ENCODE measurements at regions not wholly inside any gene's neighbourhood (a gene's known extent, or its start where the extent isn't known, plus 50 kb on each side); places are given as distances from the start of the nearest gene placed in this dataset.

GRCh38 chr4:22997358-22998224 is 304.9 kb downstream of the GBA3 start:
- Mint-ChIP-seq H3K9me3 (peaks cover 4 to 21% (median 7%) of the 10 kb centered on the region in 5 donors), H3K36me3 (no peaks in the 10 kb centered on the region), H3K4me1 (no peaks in the 10 kb centered on the region), H3K4me3 (no peak overlapping the region), H3K27ac (no peak overlapping the region), H3K27me3 (no peaks in the 10 kb centered on the region)
- CTCF ChIA-PET = no interaction called here
- POLR2A ChIA-PET = no interaction called here
- Histone ChIP-seq H3K4me3 (ENCODE audit: low read length) (no peak overlapping the region), H3K36me3 (ENCODE audit: insufficient read depth, low read length) (no peaks in the 10 kb centered on the region), H3K27me3 (ENCODE audit: insufficient read depth, low read length, poor library complexity, severe bottlenecking) (no peaks in the 10 kb centered on the region), H3K9me3 (ENCODE audit: low read length) (no peaks in the 10 kb centered on the region), H3K4me1 (ENCODE audit: insufficient read depth, low read length) (no peaks in the 10 kb centered on the region), H3K27ac (ENCODE audit: low read depth, low read length) (no peak overlapping the region)
- no peak for DNase-seq

DNA sequence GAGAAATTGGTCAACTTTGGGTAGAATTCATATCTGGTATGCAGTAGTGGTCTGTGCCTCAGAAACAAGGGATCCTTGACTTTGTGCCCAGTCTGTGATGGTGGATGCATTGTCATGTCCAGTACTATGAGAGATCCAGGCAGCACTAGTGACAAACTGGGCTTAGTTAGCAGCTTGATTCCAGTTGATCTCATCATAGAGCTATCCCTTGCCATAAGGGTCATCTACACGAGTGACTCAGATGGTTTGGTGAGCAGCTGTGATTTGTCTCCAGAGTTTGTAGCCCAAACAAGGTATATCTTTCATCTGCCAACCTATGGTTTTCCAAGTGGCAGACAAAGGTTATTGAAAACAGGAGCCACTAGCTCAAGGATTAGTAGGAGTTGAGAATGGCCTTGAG is 298.8 kb downstream of the GBA3 start:
- Histone ChIP-seq H3K9me3 (ENCODE audit: low read length) (no peaks in the 10 kb centered on the region), H3K27ac (ENCODE audit: low read depth, low read length) (no peak overlapping the region), H3K4me1 (ENCODE audit: insufficient read depth, low read length) (no peaks in the 10 kb centered on the region), H3K36me3 (ENCODE audit: insufficient read depth, low read length) (no peaks in the 10 kb centered on the region), H3K4me3 (ENCODE audit: low read length) (no peak overlapping the region), H3K27me3 (ENCODE audit: insufficient read depth, low read length, poor library complexity, severe bottlenecking) (no peaks in the 10 kb centered on the region)
- POLR2A ChIA-PET = no interaction called here
- no peak for DNase-seq
- no peaks in the 10 kb centered on the region for H3K27me3 Mint-ChIP-seq
- H3K4me3 Mint-ChIP-seq = no peak overlapping the region
- H3K4me1 Mint-ChIP-seq = no peaks in the 10 kb centered on the region
- peaks cover 0 to 21% (median 6%) of the 10 kb centered on the region in 5 donors for H3K9me3 Mint-ChIP-seq
- CTCF ChIA-PET = no interaction called here
- no peak overlapping the region for H3K27ac Mint-ChIP-seq
- no peaks in the 10 kb centered on the region for H3K36me3 Mint-ChIP-seq

- no peak for DNase-seq
- H3K27me3 Mint-ChIP-seq = no peaks in the 10 kb centered on the region
- no peaks in the 10 kb centered on the region for H3K36me3 Mint-ChIP-seq
- Histone ChIP-seq H3K36me3 (ENCODE audit: insufficient read depth, low read length) (no peaks in the 10 kb centered on the region), H3K4me1 (ENCODE audit: insufficient read depth, low read length) (no peaks in the 10 kb centered on the region), H3K27ac (ENCODE audit: low read depth, low read length) (no peak overlapping the region), H3K9me3 (ENCODE audit: low read length) (no peaks in the 10 kb centered on the region), H3K4me3 (ENCODE audit: low read length) (no peak overlapping the region), H3K27me3 (ENCODE audit: insufficient read depth, low read length, poor library complexity, severe bottlenecking) (no peaks in the 10 kb centered on the region)
- no peak overlapping the region for H3K4me3 Mint-ChIP-seq
- peaks cover 3 to 25% (median 7%) of the 10 kb centered on the region in 5 donors for H3K9me3 Mint-ChIP-seq
- no peaks in the 10 kb centered on the region for H3K4me1 Mint-ChIP-seq
- no peak overlapping the region for H3K27ac Mint-ChIP-seq
- CTCF ChIA-PET = no interaction called here
- POLR2A ChIA-PET = no interaction called here
Observed at GRCh38 chr4:22988526-22988925, 295.8 kb downstream of the GBA3 start.

DNA sequence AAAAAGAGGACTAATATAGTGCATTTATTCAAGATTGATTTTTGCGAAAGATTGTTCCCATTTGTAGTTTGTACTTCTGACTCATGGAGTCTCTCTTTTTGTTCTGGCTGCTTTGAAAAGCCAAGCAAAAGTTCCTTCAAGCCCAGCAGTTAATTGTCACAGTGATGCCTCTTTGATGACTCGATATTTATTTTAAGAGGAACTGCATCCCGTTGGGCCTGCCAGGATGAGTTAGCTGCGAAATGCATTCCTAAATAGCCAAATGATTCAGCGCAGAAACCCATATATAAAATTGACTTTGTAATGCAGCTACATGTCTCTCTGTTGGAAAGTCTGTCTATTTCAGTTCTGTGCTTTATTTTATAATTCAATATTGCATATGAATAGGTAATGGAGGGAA is 295.1 kb downstream of the GBA3 start:
- Histone ChIP-seq H3K9me3 (ENCODE audit: low read length) (no peaks in the 10 kb centered on the region), H3K36me3 (ENCODE audit: insufficient read depth, low read length) (no peaks in the 10 kb centered on the region), H3K4me1 (ENCODE audit: insufficient read depth, low read length) (no peaks in the 10 kb centered on the region), H3K27me3 (ENCODE audit: insufficient read depth, low read length, poor library complexity, severe bottlenecking) (no peaks in the 10 kb centered on the region), H3K4me3 (ENCODE audit: low read length) (no peak overlapping the region), H3K27ac (ENCODE audit: low read depth, low read length) (no peak overlapping the region)
- Mint-ChIP-seq H3K27ac (no peak overlapping the region), H3K36me3 (no peaks in the 10 kb centered on the region), H3K27me3 (no peaks in the 10 kb centered on the region), H3K4me1 (no peaks in the 10 kb centered on the region), H3K9me3 (peaks cover 3 to 25% (median 7%) of the 10 kb centered on the region in 5 donors), H3K4me3 (no peak overlapping the region)
- DNase-seq = no peak
- POLR2A ChIA-PET = no interaction called here
- CTCF ChIA-PET = no interaction called here

DNA sequence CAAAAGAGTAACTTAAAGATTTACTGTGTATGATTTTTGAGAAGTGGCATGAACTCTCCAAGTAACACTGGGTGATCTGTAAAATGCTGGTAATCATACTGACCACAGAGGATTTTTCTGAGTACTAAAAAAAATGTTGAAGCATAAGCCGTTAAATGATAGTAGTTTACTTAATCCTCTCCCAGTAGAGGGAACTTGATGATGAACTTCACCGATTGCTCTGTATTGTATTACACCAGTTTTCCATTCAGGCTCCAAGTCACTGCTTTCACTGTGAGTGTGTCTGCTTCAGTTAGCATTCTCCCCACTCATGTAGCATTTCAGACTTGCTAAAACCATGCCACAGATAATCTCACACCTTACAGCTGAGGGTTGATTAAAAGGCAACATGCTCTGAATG is 294.1 kb downstream of the GBA3 start:
- CTCF ChIA-PET = no interaction called here
- Mint-ChIP-seq H3K9me3 (peaks cover 3 to 25% (median 7%) of the 10 kb centered on the region in 5 donors), H3K36me3 (no peaks in the 10 kb centered on the region), H3K4me3 (no peak overlapping the region), H3K27ac (no peak overlapping the region), H3K27me3 (no peaks in the 10 kb centered on the region), H3K4me1 (no peaks in the 10 kb centered on the region)
- no peaks in the 10 kb centered on the region for H3K36me3 ChIP-seq (ENCODE audit: insufficient read depth, low read length)
- POLR2A ChIA-PET = no interaction called here
- no peaks in the 10 kb centered on the region for H3K9me3 ChIP-seq (ENCODE audit: low read length)
- H3K27me3 ChIP-seq (ENCODE audit: insufficient read depth, low read length, poor library complexity, severe bottlenecking) = no peaks in the 10 kb centered on the region
- H3K4me3 ChIP-seq (ENCODE audit: low read length) = no peak overlapping the region
- H3K4me1 ChIP-seq (ENCODE audit: insufficient read depth, low read length) = no peaks in the 10 kb centered on the region
- H3K27ac ChIP-seq (ENCODE audit: low read depth, low read length) = no peak overlapping the region
- no peak for DNase-seq

- Mint-ChIP-seq H3K27ac (no peak overlapping the region), H3K4me3 (no peak overlapping the region), H3K27me3 (no peaks in the 10 kb centered on the region), H3K9me3 (peaks cover 3 to 27% (median 8%) of the 10 kb centered on the region in 5 donors), H3K36me3 (no peaks in the 10 kb centered on the region), H3K4me1 (no peaks in the 10 kb centered on the region)
- Histone ChIP-seq H3K27ac (ENCODE audit: low read depth, low read length) (no peak overlapping the region), H3K4me3 (ENCODE audit: low read length) (no peak overlapping the region), H3K36me3 (ENCODE audit: insufficient read depth, low read length) (no peaks in the 10 kb centered on the region), H3K9me3 (ENCODE audit: low read length) (no peaks in the 10 kb centered on the region), H3K27me3 (ENCODE audit: insufficient read depth, low read length, poor library complexity, severe bottlenecking) (no peaks in the 10 kb centered on the region), H3K4me1 (ENCODE audit: insufficient read depth, low read length) (no peaks in the 10 kb centered on the region)
- no peak for DNase-seq
- POLR2A ChIA-PET = no interaction called here
- CTCF ChIA-PET = no interaction called here
Observed at GRCh38 chr4:22986262-22986661, 293.5 kb downstream of the GBA3 start.

DNA sequence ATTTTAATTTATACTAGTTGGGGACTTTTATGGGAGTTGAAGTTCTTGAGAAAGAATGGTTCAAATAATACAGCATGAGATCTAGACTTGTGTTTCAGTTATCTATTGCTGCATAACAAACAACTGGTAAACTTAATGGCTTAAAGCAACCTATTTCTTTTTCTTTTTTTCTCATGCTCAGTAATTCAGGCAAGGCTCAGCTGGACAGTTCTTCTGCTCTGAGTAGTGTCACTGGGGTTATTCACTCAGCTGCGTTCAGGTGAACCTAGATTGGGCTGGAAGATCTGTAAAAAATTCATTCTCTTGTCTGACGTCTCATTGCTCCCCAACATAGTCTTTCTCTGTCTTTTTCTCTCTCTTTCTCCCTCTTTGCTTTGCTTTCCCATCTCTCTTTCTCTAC is 291.7 kb downstream of the GBA3 start:
- no peak overlapping the region for H3K27ac Mint-ChIP-seq
- H3K4me3 Mint-ChIP-seq = no peak overlapping the region
- no peaks in the 10 kb centered on the region for H3K36me3 ChIP-seq (ENCODE audit: insufficient read depth, low read length)
- H3K27ac ChIP-seq (ENCODE audit: low read depth, low read length) = no peak overlapping the region
- no peaks in the 10 kb centered on the region for H3K36me3 Mint-ChIP-seq
- H3K9me3 ChIP-seq (ENCODE audit: low read length) = no peaks in the 10 kb centered on the region
- ChIA-PET CTCF (no interaction called here), POLR2A (no interaction called here)
- no peaks in the 10 kb centered on the region for H3K4me1 ChIP-seq (ENCODE audit: insufficient read depth, low read length)
- H3K4me3 ChIP-seq (ENCODE audit: low read length) = no peak overlapping the region
- peaks cover 3 to 22% (median 14%) of the 10 kb centered on the region in 5 donors for H3K9me3 Mint-ChIP-seq
- H3K27me3 ChIP-seq (ENCODE audit: insufficient read depth, low read length, poor library complexity, severe bottlenecking) = no peaks in the 10 kb centered on the region
- H3K4me1 Mint-ChIP-seq = no peaks in the 10 kb centered on the region
- no peak for DNase-seq
- H3K27me3 Mint-ChIP-seq = no peaks in the 10 kb centered on the region

- Mint-ChIP-seq H3K27ac (no peak overlapping the region), H3K27me3 (no peaks in the 10 kb centered on the region)
Observed at GRCh38 chr4:22978656-22979055, 285.9 kb downstream of the GBA3 start.

More at GRCh38 chr4:22978656-22979055, 285.9 kb downstream of the GBA3 start:
- ChIA-PET POLR2A (no interaction called here), CTCF (interaction anchor here (1.5 kb wide), 1 partner anchor 15 kb away, joined by 3 read pairs; no protein-coding TSS in a partner anchor)
- Histone ChIP-seq H3K4me1 (ENCODE audit: insufficient read depth, low read length) (no peaks in the 10 kb centered on the region), H3K27me3 (ENCODE audit: insufficient read depth, low read length, poor library complexity, severe bottlenecking) (no peaks in the 10 kb centered on the region), H3K4me3 (ENCODE audit: low read length) (no peak overlapping the region), H3K27ac (ENCODE audit: low read depth, low read length) (no peak overlapping the region), H3K36me3 (ENCODE audit: insufficient read depth, low read length) (no peaks in the 10 kb centered on the region), H3K9me3 (ENCODE audit: low read length) (no peaks in the 10 kb centered on the region)
- Mint-ChIP-seq H3K36me3 (no peaks in the 10 kb centered on the region), H3K9me3 (peaks cover 3 to 20% (median 9%) of the 10 kb centered on the region in 5 donors), H3K4me3 (no peak overlapping the region), H3K4me1 (no peaks in the 10 kb centered on the region)
- no peak for DNase-seq
